SK-N-MC (cell line): ENCODE measurements at regions not wholly inside any gene's neighbourhood (a gene's known extent, or its start where the extent isn't known, plus 50 kb on each side); places are given as distances from the start of the nearest gene placed in this dataset.

Experiments
- EZH2 ChIP-seq: fragments of 200-600 bp; sonication (generic); IDR thresholded peaks from one replicate; pipeline ENCODE4 v1.6.1; 2017; ENCODE audit warnings: antibody characterized with exemption
- FOXP2 ChIP-seq: optimal IDR thresholded peaks from 2 replicates; pipeline ENCODE3; 2011; ENCODE audit warnings: mild to moderate bottlenecking, moderate library complexity; ENCODE audit not compliant: insufficient read depth; ENCODE audit errors: extremely low read length, control extremely low read depth
- POLR2AphosphoS5 ChIP-seq: IDR thresholded peaks from 2 replicates; pipeline ENCODE4 v1.6.1; 2012; ENCODE audit warnings: mild to moderate bottlenecking, low read depth, low read length, borderline replicate concordance

DNA sequence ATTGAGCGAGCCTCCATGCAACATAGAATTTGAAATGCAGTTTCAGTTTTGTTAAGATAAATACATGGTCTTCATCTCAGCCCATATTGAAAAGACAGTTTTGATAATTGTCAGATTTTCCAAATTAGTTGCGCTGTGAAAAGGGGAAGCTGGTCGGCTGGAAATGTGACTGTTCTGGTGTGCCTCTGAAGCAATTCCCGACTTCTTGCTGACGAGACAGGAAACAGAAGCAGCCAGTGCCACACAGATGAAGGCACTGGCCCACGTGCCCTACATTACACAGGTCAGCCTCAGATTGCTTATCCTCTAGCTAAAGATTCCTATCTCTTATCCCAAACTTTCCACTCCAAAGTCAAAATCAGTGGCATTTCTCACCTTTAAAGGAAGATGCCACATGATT lies 214.1 kb upstream of the TLE4 start:
- TF ChIP-seq POLR2AphosphoS5 (no peak), EZH2 (no peak), FOXP2 (no peak)
